ENCODE measurements at regions not wholly inside any gene's neighbourhood (a gene's known extent, or its start where the extent isn't known, plus 50 kb on each side); places are given as distances from the start of the nearest gene placed in this dataset.

DNA sequence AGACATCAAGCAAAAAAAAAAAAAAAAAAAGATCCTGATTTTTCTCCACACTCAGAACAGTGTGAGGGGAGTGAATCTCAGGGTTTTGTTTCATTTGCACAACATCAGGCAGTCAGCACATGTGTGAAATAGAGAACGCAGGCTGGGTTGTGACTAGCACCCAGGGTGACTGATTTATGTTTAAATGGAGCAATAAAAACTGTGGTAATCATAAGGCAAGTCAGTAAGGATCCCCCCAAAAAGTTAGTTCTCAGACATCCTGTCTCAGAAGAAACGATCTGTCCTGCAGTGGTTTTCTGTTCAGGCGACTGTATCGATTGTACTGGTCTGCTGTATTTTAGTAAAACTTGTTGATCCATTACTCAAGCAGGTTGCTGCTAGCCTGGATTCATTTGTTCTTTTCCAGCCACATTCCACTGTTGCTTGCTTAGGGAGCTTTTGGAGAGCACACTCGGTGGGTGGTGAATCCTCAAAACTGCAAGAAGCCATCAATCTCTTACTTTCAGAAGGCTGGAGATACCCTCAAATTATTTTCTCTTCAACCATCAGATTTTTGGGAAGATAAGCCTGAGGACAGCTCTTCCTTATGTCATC lies 107.1 kb downstream of the DACT1 start:
- TF ChIP-seq SRF (IDR thresholded peaks at IDR 0.05; ENCODE audit: low read depth) (no peak), ZNF274 (IDR thresholded peaks at IDR 0.05; ENCODE audit: low read depth, low read length) (no peak), JUND (IDR thresholded peaks at IDR 0.05) (no peak), EZH2 (IDR thresholded peaks at IDR 0.05) (no peak), YY1 (IDR thresholded peaks at IDR 0.05; ENCODE audit: extremely low read depth, insufficient replicate concordance, low read depth, low read length) (no peak), CEBPB (IDR thresholded peaks at IDR 0.05; ENCODE audit: low read depth) (no peak), CBX3 (IDR thresholded peaks at IDR 0.05; ENCODE audit: low read depth) (no peak), POLR2AphosphoS5 (IDR thresholded peaks at IDR 0.05; ENCODE audit: low read depth, low read length) (no peak)
- TF ChIP-seq, protein P1, sequence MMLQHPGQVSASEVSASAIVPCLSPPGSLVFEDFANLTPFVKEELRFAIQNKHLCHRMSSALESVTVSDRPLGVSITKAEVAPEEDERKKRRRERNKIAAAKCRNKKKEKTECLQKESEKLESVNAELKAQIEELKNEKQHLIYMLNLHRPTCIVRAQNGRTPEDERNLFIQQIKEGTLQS (IDR thresholded peaks at IDR 0.05), result no peak
- TF ChIP-seq, protein P2, sequence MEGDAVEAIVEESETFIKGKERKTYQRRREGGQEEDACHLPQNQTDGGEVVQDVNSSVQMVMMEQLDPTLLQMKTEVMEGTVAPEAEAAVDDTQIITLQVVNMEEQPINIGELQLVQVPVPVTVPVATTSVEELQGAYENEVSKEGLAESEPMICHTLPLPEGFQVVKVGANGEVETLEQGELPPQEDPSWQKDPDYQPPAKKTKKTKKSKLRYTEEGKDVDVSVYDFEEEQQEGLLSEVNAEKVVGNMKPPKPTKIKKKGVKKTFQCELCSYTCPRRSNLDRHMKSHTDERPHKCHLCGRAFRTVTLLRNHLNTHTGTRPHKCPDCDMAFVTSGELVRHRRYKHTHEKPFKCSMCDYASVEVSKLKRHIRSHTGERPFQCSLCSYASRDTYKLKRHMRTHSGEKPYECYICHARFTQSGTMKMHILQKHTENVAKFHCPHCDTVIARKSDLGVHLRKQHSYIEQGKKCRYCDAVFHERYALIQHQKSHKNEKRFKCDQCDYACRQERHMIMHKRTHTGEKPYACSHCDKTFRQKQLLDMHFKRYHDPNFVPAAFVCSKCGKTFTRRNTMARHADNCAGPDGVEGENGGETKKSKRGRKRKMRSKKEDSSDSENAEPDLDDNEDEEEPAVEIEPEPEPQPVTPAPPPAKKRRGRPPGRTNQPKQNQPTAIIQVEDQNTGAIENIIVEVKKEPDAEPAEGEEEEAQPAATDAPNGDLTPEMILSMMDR (IDR thresholded peaks at IDR 0.05 in 2 of 3, conservative IDR thresholded peaks at IDR 0.05 in 1 of 3; ENCODE audit: borderline replicate concordance in 1 of 3, insufficient read depth in 1 of 3, low read depth in 2 of 3, low read length in 2 of 3), result no peak
- H3K79me2 ChIP-seq (ENCODE audit: insufficient read depth, low read length), result no peaks in the 10 kb centered on the region
- no peak overlapping the region for H2AFZ ChIP-seq (ENCODE audit: low read depth, low read length, poor library complexity, severe bottlenecking)
- no peaks in the 10 kb centered on the region for H3K9me2 ChIP-seq (ENCODE audit: insufficient read depth)
- H3K27ac ChIP-seq (ENCODE audit: low read depth, low read length), result no peak overlapping the region
- DNase-seq (ENCODE audit: low read depth, low spot score) (no peak), ATAC-seq (no peak)
- H3K9me3 ChIP-seq (ENCODE audit: control insufficient read depth in 1 of 2, insufficient read depth in 1 of 2, low read depth in 1 of 2, low read length in 2 of 2), result no peaks in the 10 kb centered on the region
- no peak overlapping the region for H3K4me3 ChIP-seq (replicated peaks in 1 of 2; ENCODE audit: low read depth in 1 of 2, low read length in 2 of 2)
- H3K36me3 ChIP-seq (ENCODE audit: control insufficient read depth in 1 of 2, insufficient read depth in 2 of 2, low read length in 2 of 2), result no peaks in the 10 kb centered on the region
- RAD21 ChIA-PET (ENCODE audit: low non-redundant PET in 1 of 2, low total read pairs in 2 of 2, uncharacterized antibody in 2 of 2, unreplicated experiment in 2 of 2), result no interaction called here
- POLR2A ChIA-PET, result no interaction called here
- H3K4me1 ChIP-seq (ENCODE audit: control insufficient read depth in 1 of 2, insufficient read depth in 2 of 2, low read length in 2 of 2), result peaks cover 24 to 36% of the 10 kb centered on the region in 2 experiments
- intact Hi-C loops (cut with micrococcal nuclease), result no loop called here
- BruUV-seq (replicated peaks), result no TSS peak
- no peak overlapping the region for H3K4me2 ChIP-seq (ENCODE audit: low read length)
- H3K27me3 ChIP-seq (ENCODE audit: insufficient read depth, low read length), result no peaks in the 10 kb centered on the region; the same call in 1 of the 2 replicates
- CTCF ChIA-PET, result no interaction called here
- no peak overlapping the region for H3K9ac ChIP-seq (ENCODE audit: low read length)
- H4K20me1 ChIP-seq (ENCODE audit: insufficient read depth), result no peaks in the 10 kb centered on the region
